ENCODE measurements at regions not wholly inside any gene's neighbourhood (a gene's known extent, or its start where the extent isn't known, plus 50 kb on each side); places are given as distances from the start of the nearest gene placed in this dataset.

DNA sequence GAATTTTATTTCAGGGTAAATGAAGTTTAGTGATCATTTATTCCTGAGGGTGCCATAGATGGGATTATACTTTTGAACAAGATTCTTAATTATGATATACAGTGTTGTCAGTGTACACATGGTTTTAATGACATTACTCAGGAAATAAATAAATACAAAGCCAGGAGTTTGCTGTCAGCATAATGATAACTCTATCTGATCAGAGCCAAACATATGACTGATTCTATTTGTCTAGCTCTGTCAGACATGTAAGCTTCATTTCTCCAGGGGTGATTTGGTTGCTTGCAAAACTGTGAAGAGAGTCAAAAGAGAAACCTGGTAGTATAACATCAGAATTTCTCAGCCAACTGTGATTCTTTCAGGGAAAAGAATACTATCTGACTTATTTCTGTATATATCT lies 1425.8 kb upstream of the C9orf72 start (continued):
- TF ChIP-seq BRD4 (IDR thresholded peaks at IDR 0.05) = no peak
- no peak for TF ChIP-seq ZBTB7A (IDR thresholded peaks at IDR 0.05; ENCODE audit: borderline replicate concordance, control insufficient read depth, low read depth, low read length)
- TF ChIP-seq, protein P1, sequence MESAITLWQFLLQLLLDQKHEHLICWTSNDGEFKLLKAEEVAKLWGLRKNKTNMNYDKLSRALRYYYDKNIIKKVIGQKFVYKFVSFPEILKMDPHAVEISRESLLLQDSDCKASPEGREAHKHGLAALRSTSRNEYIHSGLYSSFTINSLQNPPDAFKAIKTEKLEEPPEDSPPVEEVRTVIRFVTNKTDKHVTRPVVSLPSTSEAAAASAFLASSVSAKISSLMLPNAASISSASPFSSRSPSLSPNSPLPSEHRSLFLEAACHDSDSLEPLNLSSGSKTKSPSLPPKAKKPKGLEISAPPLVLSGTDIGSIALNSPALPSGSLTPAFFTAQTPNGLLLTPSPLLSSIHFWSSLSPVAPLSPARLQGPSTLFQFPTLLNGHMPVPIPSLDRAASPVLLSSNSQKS (CRISPR knock-in tag; IDR thresholded peaks at IDR 0.05) = no peak
- TF ChIP-seq, protein P2, sequence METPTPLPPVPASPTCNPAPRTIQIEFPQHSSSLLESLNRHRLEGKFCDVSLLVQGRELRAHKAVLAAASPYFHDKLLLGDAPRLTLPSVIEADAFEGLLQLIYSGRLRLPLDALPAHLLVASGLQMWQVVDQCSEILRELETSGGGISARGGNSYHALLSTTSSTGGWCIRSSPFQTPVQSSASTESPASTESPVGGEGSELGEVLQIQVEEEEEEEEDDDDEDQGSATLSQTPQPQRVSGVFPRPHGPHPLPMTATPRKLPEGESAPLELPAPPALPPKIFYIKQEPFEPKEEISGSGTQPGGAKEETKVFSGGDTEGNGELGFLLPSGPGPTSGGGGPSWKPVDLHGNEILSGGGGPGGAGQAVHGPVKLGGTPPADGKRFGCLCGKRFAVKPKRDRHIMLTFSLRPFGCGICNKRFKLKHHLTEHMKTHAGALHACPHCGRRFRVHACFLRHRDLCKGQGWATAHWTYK (CRISPR knock-in tag; IDR thresholded peaks at IDR 0.05) = no peak
- TF ChIP-seq, protein P3, sequence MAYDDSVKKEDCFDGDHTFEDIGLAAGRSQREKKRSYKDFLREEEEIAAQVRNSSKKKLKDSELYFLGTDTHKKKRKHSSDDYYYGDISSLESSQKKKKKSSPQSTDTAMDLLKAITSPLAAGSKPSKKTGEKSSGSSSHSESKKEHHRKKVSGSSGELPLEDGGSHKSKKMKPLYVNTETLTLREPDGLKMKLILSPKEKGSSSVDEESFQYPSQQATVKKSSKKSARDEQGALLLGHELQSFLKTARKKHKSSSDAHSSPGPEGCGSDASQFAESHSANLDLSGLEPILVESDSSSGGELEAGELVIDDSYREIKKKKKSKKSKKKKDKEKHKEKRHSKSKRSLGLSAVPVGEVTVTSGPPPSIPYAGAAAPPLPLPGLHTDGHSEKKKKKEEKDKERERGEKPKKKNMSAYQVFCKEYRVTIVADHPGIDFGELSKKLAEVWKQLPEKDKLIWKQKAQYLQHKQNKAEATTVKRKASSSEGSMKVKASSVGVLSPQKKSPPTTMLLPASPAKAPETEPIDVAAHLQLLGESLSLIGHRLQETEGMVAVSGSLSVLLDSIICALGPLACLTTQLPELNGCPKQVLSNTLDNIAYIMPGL (CRISPR knock-in tag; IDR thresholded peaks at IDR 0.05) = no peak
- no peak for TF ChIP-seq ZNF699 (CRISPR knock-in tag; IDR thresholded peaks at IDR 0.05; ENCODE audit: insufficient replicate concordance)

DNA sequence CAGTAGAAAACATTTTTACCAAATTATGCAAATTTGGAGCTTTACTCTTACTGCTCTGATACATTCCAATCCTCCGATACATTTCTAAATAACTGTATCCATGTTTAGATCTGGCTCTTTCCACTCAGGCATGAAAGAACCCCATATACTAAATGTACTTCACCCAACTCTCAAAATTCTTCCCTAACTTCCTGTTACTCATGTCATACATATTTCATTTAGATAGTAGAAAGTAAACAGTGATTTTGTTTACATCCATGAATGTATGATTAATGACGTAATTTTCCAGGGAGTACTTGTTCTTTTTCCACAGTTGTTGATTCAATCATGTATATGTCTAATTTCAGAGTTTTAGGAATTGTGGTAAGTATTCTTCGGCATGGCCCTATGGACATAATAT lies 1426.5 kb upstream of the C9orf72 start:
- Histone ChIP-seq H3K27me3 (ENCODE audit: control insufficient read depth in 2 of 2, insufficient read depth in 2 of 2, low read length in 2 of 2) (no peaks in the 10 kb centered on the region), H3K4me2 (ENCODE audit: insufficient read depth, low read length) (no peak overlapping the region), H3K4me3 (no peak overlapping the region), H3K79me2 (ENCODE audit: control insufficient read depth, insufficient read depth, low read length) (no peaks in the 10 kb centered on the region), H3K36me3 (ENCODE audit: control insufficient read depth, insufficient read depth, low read length) (no peaks in the 10 kb centered on the region), H3K9me3 (replicated peaks; ENCODE audit: control insufficient read depth, insufficient read depth, low read depth, low read length) (no peaks in the 10 kb centered on the region), H3K27ac (ENCODE audit: extremely low read depth, low read depth, low read length) (no peak overlapping the region), H3K9me1 (ENCODE audit: control insufficient read depth, insufficient read depth, low read length) (no peaks in the 10 kb centered on the region), H4K20me1 (replicated peaks; ENCODE audit: control insufficient read depth, insufficient read depth, low read length) (no peaks in the 10 kb centered on the region), H3K4me1 (replicated peaks in 1 of 2; ENCODE audit: control insufficient read depth in 2 of 2, insufficient read depth in 2 of 2, low read length in 2 of 2) (no peaks in the 10 kb centered on the region), H2AFZ (ENCODE audit: low read depth, low read length) (no peak overlapping the region), H3K9ac (ENCODE audit: insufficient read depth in 1 of 2, low read depth in 2 of 2, low read length in 2 of 2) (no peak overlapping the region)
- no peak for DNase-seq (ENCODE audit: extremely low read depth in 1 of 4, low spot score in 3 of 4)
- BruUV-seq (replicated peaks) = no TSS peak
- no CpG with 5 or more reads among the region's 3 CpGs for WGBS (ENCODE audit: insufficient coverage, low coverage, missing lambda C conversion rate)
- no peak for ATAC-seq
- in situ Hi-C loops (cut with MboI) (no loop called here), intact Hi-C loops (cut with micrococcal nuclease) (no loop called here)
- POLR2A ChIA-PET = no interaction called here
- FAIRE-seq = no peak
- CTCF ChIA-PET (ENCODE audit: low intra/inter-chr PET ratio) = no interaction called here
- no peak for TF ChIP-seq CXXC5 (CRISPR knock-in tag; IDR thresholded peaks at IDR 0.05)
- TF ChIP-seq, protein P4, sequence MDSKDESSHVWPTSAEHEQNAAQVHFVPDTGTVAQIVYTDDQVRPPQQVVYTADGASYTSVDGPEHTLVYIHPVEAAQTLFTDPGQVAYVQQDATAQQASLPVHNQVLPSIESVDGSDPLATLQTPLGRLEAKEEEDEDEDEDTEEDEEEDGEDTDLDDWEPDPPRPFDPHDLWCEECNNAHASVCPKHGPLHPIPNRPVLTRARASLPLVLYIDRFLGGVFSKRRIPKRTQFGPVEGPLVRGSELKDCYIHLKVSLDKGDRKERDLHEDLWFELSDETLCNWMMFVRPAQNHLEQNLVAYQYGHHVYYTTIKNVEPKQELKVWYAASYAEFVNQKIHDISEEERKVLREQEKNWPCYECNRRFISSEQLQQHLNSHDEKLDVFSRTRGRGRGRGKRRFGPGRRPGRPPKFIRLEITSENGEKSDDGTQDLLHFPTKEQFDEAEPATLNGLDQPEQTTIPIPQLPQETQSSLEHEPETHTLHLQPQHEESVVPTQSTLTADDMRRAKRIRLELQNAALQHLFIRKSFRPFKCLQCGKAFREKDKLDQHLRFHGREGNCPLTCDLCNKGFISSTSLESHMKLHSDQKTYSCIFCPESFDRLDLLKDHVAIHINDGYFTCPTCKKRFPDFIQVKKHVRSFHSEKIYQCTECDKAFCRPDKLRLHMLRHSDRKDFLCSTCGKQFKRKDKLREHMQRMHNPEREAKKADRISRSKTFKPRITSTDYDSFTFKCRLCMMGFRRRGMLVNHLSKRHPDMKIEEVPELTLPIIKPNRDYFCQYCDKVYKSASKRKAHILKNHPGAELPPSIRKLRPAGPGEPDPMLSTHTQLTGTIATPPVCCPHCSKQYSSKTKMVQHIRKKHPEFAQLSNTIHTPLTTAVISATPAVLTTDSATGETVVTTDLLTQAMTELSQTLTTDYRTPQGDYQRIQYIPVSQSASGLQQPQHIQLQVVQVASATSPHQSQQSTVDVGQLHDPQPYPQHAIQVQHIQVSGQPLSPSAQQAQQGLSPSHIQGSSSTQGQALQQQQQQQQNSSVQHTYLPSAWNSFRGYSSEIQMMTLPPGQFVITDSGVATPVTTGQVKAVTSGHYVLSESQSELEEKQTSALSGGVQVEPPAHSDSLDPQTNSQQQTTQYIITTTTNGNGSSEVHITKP (IDR thresholded peaks at IDR 0.05; ENCODE audit: partially characterized antibody) = no peak

Measured in K562 (cell line).